ENCODE measurements at regions not wholly inside any gene's neighbourhood (a gene's known extent, or its start where the extent isn't known, plus 50 kb on each side); places are given as distances from the start of the nearest gene placed in this dataset.

DNA sequence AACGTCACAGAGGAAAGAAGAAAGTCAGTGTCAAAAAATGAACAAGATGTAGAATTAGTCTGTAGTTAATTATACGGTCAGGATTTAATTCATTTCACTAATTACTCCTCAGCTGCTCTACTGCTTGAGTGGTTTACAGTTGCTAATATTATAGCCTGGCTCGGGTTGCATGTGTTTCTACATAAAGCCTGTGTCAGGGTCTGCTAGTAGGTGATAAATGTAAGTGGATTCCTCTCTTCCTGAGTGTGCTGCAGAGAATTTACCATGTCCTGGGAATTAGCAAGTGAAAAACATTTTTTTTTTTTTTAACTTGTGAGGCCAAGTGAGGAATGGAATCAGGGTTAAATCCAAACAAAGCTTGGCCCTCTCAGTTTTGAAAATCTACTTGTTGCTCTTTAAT is 622.6 kb downstream of the EPHA4 start:
- TF ChIP-seq EP300 (IDR thresholded peaks at IDR 0.05) = no peak
- TF ChIP-seq, protein P1, sequence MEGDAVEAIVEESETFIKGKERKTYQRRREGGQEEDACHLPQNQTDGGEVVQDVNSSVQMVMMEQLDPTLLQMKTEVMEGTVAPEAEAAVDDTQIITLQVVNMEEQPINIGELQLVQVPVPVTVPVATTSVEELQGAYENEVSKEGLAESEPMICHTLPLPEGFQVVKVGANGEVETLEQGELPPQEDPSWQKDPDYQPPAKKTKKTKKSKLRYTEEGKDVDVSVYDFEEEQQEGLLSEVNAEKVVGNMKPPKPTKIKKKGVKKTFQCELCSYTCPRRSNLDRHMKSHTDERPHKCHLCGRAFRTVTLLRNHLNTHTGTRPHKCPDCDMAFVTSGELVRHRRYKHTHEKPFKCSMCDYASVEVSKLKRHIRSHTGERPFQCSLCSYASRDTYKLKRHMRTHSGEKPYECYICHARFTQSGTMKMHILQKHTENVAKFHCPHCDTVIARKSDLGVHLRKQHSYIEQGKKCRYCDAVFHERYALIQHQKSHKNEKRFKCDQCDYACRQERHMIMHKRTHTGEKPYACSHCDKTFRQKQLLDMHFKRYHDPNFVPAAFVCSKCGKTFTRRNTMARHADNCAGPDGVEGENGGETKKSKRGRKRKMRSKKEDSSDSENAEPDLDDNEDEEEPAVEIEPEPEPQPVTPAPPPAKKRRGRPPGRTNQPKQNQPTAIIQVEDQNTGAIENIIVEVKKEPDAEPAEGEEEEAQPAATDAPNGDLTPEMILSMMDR (IDR thresholded peaks at IDR 0.05) = no peak
